ENCODE measurements at regions not wholly inside any gene's neighbourhood (a gene's known extent, or its start where the extent isn't known, plus 50 kb on each side); places are given as distances from the start of the nearest gene placed in this dataset.
"Not testable (repeated sequence)": the region's sequence is repeated elsewhere in the genome, so short reads cannot be mapped to it uniquely, and the experiment has no call there.

- Mint-ChIP-seq H3K4me3 (no peak overlapping the region), H3K4me1 (ENCODE audit: low read depth) (no peaks in the 10 kb centered on the region), H3K36me3 (ENCODE audit: low read depth) (no peaks in the 10 kb centered on the region), H3K27ac (no peak overlapping the region), H3K9me3 (no peaks in the 10 kb centered on the region), H3K27me3 (no peaks in the 10 kb centered on the region)
- intact Hi-C loops (cut with DNase I, micrococcal nuclease): no loop called here
- H3K4me1 ChIP-seq (ENCODE audit: insufficient read depth, low read length): no peaks in the 10 kb centered on the region
- no peak overlapping the region for H3K27ac ChIP-seq (ENCODE audit: low read depth in 1 of 2, low read length in 2 of 2)
- no peaks in the 10 kb centered on the region for H3K27me3 ChIP-seq (ENCODE audit: control insufficient read depth in 1 of 2, insufficient read depth in 2 of 2, low read length in 2 of 2)
- H3K36me3 ChIP-seq (ENCODE audit: insufficient read depth, low read length): no peaks in the 10 kb centered on the region
- no peak overlapping the region for H3K4me3 ChIP-seq (ENCODE audit: low read length)
- ATAC-seq (ENCODE audit: poor library complexity) (no peak), DNase-seq (no peak)
- no peaks in the 10 kb centered on the region for H3K9me3 ChIP-seq (ENCODE audit: control insufficient read depth in 1 of 2, insufficient read depth in 1 of 2, low read length in 2 of 2)
- no peak for TF ChIP-seq CTCF (IDR thresholded peaks at IDR 0.05)
- ChIA-PET POLR2A (no interaction called here), CTCF (no interaction called here)
Observed at GRCh38 chr9:87781331-87781730, 55.4 kb downstream of the CTSL start.

- H3K4me3 Mint-ChIP-seq: no peak overlapping the region
- DNase-seq (no peak), ATAC-seq (ENCODE audit: poor library complexity) (no peak)
- Histone ChIP-seq H3K27ac (ENCODE audit: low read depth in 1 of 2, low read length in 2 of 2) (no peak overlapping the region), H3K4me1 (ENCODE audit: insufficient read depth, low read length) (no peaks in the 10 kb centered on the region), H3K36me3 (ENCODE audit: insufficient read depth, low read length) (no peaks in the 10 kb centered on the region), H3K9me3 (ENCODE audit: control insufficient read depth in 1 of 2, insufficient read depth in 1 of 2, low read length in 2 of 2) (no peaks in the 10 kb centered on the region), H3K27me3 (ENCODE audit: control insufficient read depth in 1 of 2, insufficient read depth in 2 of 2, low read length in 2 of 2) (no peaks in the 10 kb centered on the region), H3K4me3 (ENCODE audit: low read length) (no peak overlapping the region)
- H3K36me3 Mint-ChIP-seq (ENCODE audit: low read depth): no peaks in the 10 kb centered on the region
- ChIA-PET POLR2A (no interaction called here), CTCF (no interaction called here)
- no peaks in the 10 kb centered on the region for H3K27me3 Mint-ChIP-seq
- H3K27ac Mint-ChIP-seq: no peak overlapping the region
- no peaks in the 10 kb centered on the region for H3K4me1 Mint-ChIP-seq (ENCODE audit: low read depth)
- intact Hi-C loops (cut with DNase I, micrococcal nuclease): no loop called here
- H3K9me3 Mint-ChIP-seq: no peaks in the 10 kb centered on the region
- TF ChIP-seq CTCF (IDR thresholded peaks at IDR 0.05): no peak
Observed at GRCh38 chr9:87783180-87783579, 57.3 kb downstream of the CTSL start.

- H3K27ac Mint-ChIP-seq; H3K4me3 Mint-ChIP-seq; H3K4me1 Mint-ChIP-seq (ENCODE audit: low read depth); H3K4me1 ChIP-seq (ENCODE audit: insufficient read depth, low read length); H3K36me3 Mint-ChIP-seq (ENCODE audit: low read depth); intact Hi-C loops (cut with DNase I, micrococcal nuclease); H3K36me3 ChIP-seq (ENCODE audit: insufficient read depth, low read length); H3K27me3 Mint-ChIP-seq; DNase-seq; H3K27me3 ChIP-seq (ENCODE audit: control insufficient read depth in 1 of 2, insufficient read depth in 2 of 2, low read length in 2 of 2); H3K4me3 ChIP-seq (ENCODE audit: low read length); H3K9me3 ChIP-seq (ENCODE audit: control insufficient read depth in 1 of 2, insufficient read depth in 1 of 2, low read length in 2 of 2); ATAC-seq (ENCODE audit: poor library complexity); H3K9me3 Mint-ChIP-seq; CTCF ChIA-PET; H3K27ac ChIP-seq (ENCODE audit: low read depth in 1 of 2, low read length in 2 of 2); POLR2A ChIA-PET: not testable (repeated sequence)
Observed at GRCh38 chr9:87785315-87785970, 59.5 kb downstream of the CTSL start.

- Mint-ChIP-seq H3K4me1 (ENCODE audit: low read depth) (no peaks in the 10 kb centered on the region), H3K36me3 (ENCODE audit: low read depth) (no peaks in the 10 kb centered on the region), H3K4me3 (no peak overlapping the region), H3K27me3 (no peaks in the 10 kb centered on the region), H3K9me3 (no peaks in the 10 kb centered on the region), H3K27ac (no peak overlapping the region)
- CTCF ChIA-PET: no interaction called here
- H3K27me3 ChIP-seq (ENCODE audit: control insufficient read depth in 1 of 2, insufficient read depth in 2 of 2, low read length in 2 of 2): no peaks in the 10 kb centered on the region
- ATAC-seq (ENCODE audit: poor library complexity) (no peak), DNase-seq (no peak)
- H3K36me3 ChIP-seq (ENCODE audit: insufficient read depth, low read length): no peaks in the 10 kb centered on the region
- POLR2A ChIA-PET: no interaction called here
- TF ChIP-seq CTCF (IDR thresholded peaks at IDR 0.05): no peak
- no peaks in the 10 kb centered on the region for H3K9me3 ChIP-seq (ENCODE audit: control insufficient read depth in 1 of 2, insufficient read depth in 1 of 2, low read length in 2 of 2)
- no peak overlapping the region for H3K27ac ChIP-seq (ENCODE audit: low read depth in 1 of 2, low read length in 2 of 2)
- intact Hi-C loops (cut with DNase I, micrococcal nuclease): no loop called here
- no peak overlapping the region for H3K4me3 ChIP-seq (ENCODE audit: low read length)
- no peaks in the 10 kb centered on the region for H3K4me1 ChIP-seq (ENCODE audit: insufficient read depth, low read length)
Observed at GRCh38 chr9:87786423-87786822, 60.5 kb downstream of the CTSL start.

Data from CD4-positive, alpha-beta T cell (primary cell).